DOHH2 (cell line): ENCODE measurements at regions not wholly inside any gene's neighbourhood (a gene's known extent, or its start where the extent isn't known, plus 50 kb on each side); places are given as distances from the start of the nearest gene placed in this dataset.

Source experiments
- CTCF ChIP-seq: fragments of 200-600 bp; sonication (generic); IDR thresholded peaks from one replicate; pipeline ENCODE4 v1.5.1; 2014; ENCODE audit warnings: antibody characterized with exemption, mild to moderate bottlenecking, low read depth, low read length; ENCODE audit not compliant: poor library complexity, severe bottlenecking
- EZH2phosphoT487 ChIP-seq: fragments of 200-600 bp; sonication (generic); IDR thresholded peaks from 2 replicates; pipeline ENCODE4 v1.6.1; 2017; ENCODE audit warnings: borderline replicate concordance, mild to moderate bottlenecking, antibody characterized with exemption, low read length, moderate library complexity, mixed read lengths

- TF ChIP-seq CTCF (no peak), EZH2phosphoT487 (no peak)
These were observed 153.4 kb downstream of the FAM161A start for GRCh38 chr2:61700464-61700863.
